Upper lobe of left lung (tissue), 4 donors: ENCODE measurements at regions not wholly inside any gene's neighbourhood (a gene's known extent, or its start where the extent isn't known, plus 50 kb on each side); places are given as distances from the start of the nearest gene placed in this dataset.
"Not testable (repeated sequence)": the region's sequence is repeated elsewhere in the genome, so short reads cannot be mapped to it uniquely, and the experiment has no call there.

Source experiments
- EP300 ChIP-seq, 4 donors: sonication (generic); formaldehyde crosslinking; IDR thresholded peaks; one replicate each; pipeline ENCODE4 v1.5.1; 2017; ENCODE audit warnings: antibody characterized with exemption in 4 of 4, control low read depth in 2 of 4
- POLR2A ChIP-seq, 4 donors: fragments of 450-650 bp; IDR thresholded peaks; one replicate each; pipeline ENCODE4 v1.5.1; 2016 to 2017; ENCODE audit warnings: antibody characterized with exemption in 4 of 4, mild to moderate bottlenecking in 2 of 4
- TF ChIP-seq, protein P1 (sequence below), 6 experiments: fragments of 450-650 bp in 4 of 6; fragments of 200-600 bp in 2 of 6; sonication (generic) in 2 of 6; IDR thresholded peaks; one replicate each; pipeline ENCODE4 v1.5.1; 2016 to 2019; ENCODE audit warnings: antibody characterized with exemption in 6 of 6

DNA sequence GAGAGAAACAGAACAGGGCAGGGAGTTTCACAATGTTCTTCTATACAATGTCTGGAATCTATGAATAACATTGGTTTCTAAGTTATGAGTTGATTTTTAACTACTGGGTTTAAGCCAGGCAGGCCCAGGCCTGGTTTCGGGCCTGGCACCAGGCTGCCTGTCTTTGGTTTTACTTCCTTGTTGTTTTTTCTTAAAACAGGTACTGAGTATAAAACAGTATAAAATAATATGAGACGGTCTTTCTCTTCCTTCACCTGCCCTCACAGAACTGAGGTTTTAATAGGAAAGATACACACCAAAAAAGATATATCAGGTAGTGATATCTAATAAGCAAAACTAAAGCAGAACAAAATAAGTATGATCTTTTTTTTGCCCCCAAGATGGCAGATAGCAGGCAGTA is 52.0 kb downstream of the CRPPA start:
- TF ChIP-seq, protein P1, sequence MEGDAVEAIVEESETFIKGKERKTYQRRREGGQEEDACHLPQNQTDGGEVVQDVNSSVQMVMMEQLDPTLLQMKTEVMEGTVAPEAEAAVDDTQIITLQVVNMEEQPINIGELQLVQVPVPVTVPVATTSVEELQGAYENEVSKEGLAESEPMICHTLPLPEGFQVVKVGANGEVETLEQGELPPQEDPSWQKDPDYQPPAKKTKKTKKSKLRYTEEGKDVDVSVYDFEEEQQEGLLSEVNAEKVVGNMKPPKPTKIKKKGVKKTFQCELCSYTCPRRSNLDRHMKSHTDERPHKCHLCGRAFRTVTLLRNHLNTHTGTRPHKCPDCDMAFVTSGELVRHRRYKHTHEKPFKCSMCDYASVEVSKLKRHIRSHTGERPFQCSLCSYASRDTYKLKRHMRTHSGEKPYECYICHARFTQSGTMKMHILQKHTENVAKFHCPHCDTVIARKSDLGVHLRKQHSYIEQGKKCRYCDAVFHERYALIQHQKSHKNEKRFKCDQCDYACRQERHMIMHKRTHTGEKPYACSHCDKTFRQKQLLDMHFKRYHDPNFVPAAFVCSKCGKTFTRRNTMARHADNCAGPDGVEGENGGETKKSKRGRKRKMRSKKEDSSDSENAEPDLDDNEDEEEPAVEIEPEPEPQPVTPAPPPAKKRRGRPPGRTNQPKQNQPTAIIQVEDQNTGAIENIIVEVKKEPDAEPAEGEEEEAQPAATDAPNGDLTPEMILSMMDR (IDR thresholded peaks at IDR 0.05) = not testable (repeated sequence)
- TF ChIP-seq POLR2A, EP300 (IDR thresholded peaks at IDR 0.05): not testable (repeated sequence)
